Fibroblast of mammary gland (primary cell): ENCODE measurements at regions not wholly inside any gene's neighbourhood (a gene's known extent, or its start where the extent isn't known, plus 50 kb on each side); places are given as distances from the start of the nearest gene placed in this dataset.

Experiments used
- DNase-seq: peaks from one replicate; pipeline ENCODE4 v3.0.0-alpha.2; 2010; ENCODE audit warnings: low read depth
- H3K4me3 ChIP-seq: 2 replicates; pipeline ENCODE4 v1.5.1; 2011; ENCODE audit warnings: low read depth, mild to moderate bottlenecking, low read length, moderate library complexity; ENCODE audit not compliant: control insufficient read depth
- CTCF ChIP-seq: conservative IDR thresholded peaks from 2 replicates; pipeline ENCODE4 v1.5.1; 2011; ENCODE audit warnings: low read depth, low read length, inconsistent platforms; ENCODE audit not compliant: control insufficient read depth, insufficient read depth

GRCh38 chr2:143918465-143918989 lies 601.4 kb downstream of the ZEB2 start:
- no peak for DNase-seq
- H3K4me3 ChIP-seq, result no peak overlapping the region
- no peak for TF ChIP-seq CTCF

- H3K4me3 ChIP-seq, result no peak overlapping the region
- DNase-seq, result no peak
- no peak for TF ChIP-seq CTCF
Observed at GRCh38 chr2:143916781-143917180, 603.1 kb downstream of the ZEB2 start.

- TF ChIP-seq CTCF, result no peak
- DNase-seq, result no peak
- H3K4me3 ChIP-seq, result no peak overlapping the region
Observed at GRCh38 chr2:143909577-143910353, 610.2 kb downstream of the ZEB2 start.

- no peak for DNase-seq
- TF ChIP-seq CTCF, result no peak
- H3K4me3 ChIP-seq, result no peak overlapping the region
Observed at GRCh38 chr2:143908843-143909242, 611.1 kb downstream of the ZEB2 start.

GRCh38 chr2:143907801-143908200 lies 612.1 kb downstream of the ZEB2 start:
- DNase-seq, result no peak
- no peak for TF ChIP-seq CTCF
- H3K4me3 ChIP-seq, result no peak overlapping the region

- TF ChIP-seq CTCF, result no peak
- H3K4me3 ChIP-seq, result no peak overlapping the region
- DNase-seq, result no peak
Observed at GRCh38 chr2:143906850-143907249, 613.1 kb downstream of the ZEB2 start.

- H3K4me3 ChIP-seq, result no peak overlapping the region
- no peak for TF ChIP-seq CTCF
- no peak for DNase-seq
Observed at GRCh38 chr2:143905587-143905986, 614.3 kb downstream of the ZEB2 start.
